ENCODE measurements at regions not wholly inside any gene's neighbourhood (a gene's known extent, or its start where the extent isn't known, plus 50 kb on each side); places are given as distances from the start of the nearest gene placed in this dataset.
"Not testable (repeated sequence)": the region's sequence is repeated elsewhere in the genome, so short reads cannot be mapped to it uniquely, and the experiment has no call there.

DNA sequence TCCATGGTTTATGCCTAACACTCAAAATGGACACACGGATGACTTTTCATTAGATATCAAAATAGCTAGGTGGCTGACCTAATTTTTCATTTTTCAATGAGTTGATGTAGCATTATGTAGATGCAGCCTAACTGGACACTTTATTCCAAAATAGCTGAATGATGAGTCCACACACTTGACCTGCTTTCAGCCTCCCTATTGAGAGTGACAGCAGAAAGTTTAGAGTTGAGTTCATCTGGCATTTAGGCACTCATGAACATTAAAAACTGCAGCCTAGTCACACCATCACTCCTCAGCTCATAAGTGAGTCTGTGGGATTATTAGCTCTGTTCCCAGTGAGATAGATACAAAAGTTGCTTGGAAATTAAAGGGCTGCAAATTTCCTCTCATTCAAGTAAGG lies 307.3 kb upstream of the PRKD1 start:
- Histone ChIP-seq H3K36me3 (ENCODE audit: control insufficient read depth, insufficient read depth, low read length) (no peaks in the 10 kb centered on the region), H3K27ac (ENCODE audit: low read length) (no peak overlapping the region), H3K9me3 (replicated peaks; ENCODE audit: control insufficient read depth, low read depth, low read length) (no peaks in the 10 kb centered on the region), H3K27me3 (ENCODE audit: control insufficient read depth, insufficient read depth, low read length) (no peaks in the 10 kb centered on the region), H3K4me1 (ENCODE audit: control insufficient read depth, insufficient read depth, low read length) (no peaks in the 10 kb centered on the region), H3K4me3 (ENCODE audit: low read length) (no peak overlapping the region)
- WGBS (ENCODE audit: insufficient coverage) = no CpG with 5 or more reads among the region's 1 CpG
- DNase-seq = no peak

DNA sequence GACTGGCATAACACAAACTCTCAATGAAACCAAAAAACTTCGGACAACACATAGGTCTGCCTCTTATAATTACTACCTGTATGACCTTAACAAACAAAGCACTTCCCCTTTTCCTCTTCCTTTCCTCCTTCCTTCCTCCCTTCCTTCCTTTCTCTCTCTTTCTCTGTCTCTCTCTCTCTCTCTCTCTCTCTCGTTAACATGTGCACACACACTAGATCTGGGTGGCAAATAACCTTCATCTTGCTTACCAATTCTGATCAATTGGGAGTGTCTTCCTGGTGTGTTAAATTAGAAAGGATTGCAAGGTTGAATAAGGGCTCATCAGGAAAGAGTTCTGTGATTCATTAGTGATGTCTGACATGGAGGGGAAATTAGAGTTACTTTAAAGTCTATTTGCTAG lies 307.8 kb upstream of the PRKD1 start:
- H3K9me3 ChIP-seq (replicated peaks; ENCODE audit: control insufficient read depth, low read depth, low read length) = no peaks in the 10 kb centered on the region
- WGBS (ENCODE audit: insufficient coverage) = 86% methylated on average over 1 of the region's 2 CpGs

DNA sequence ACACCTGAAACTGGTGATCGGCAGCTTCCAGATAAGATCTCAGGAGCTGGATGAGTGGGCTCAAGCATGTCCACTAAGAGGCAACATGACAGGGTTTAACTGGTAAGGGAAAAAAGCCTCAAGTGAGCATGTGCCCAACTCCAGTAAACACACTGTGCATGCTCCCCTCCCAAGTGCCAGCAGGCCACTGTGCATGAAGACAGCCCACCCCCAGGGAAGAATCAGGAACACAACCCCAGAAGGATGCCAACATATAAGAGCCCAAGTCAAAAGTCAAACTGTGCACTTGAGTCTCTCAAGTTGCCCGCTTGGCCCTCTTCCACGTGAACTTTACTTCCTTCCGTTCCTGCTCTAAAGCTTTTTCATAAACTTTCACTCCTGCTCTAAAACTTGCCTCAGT lies 311.3 kb upstream of the PRKD1 start:
- Histone ChIP-seq H3K27ac (ENCODE audit: low read length) (no peak overlapping the region), H3K27me3 (ENCODE audit: control insufficient read depth, insufficient read depth, low read length) (no peaks in the 10 kb centered on the region), H3K4me3 (ENCODE audit: low read length) (no peak overlapping the region), H3K9me3 (replicated peaks; ENCODE audit: control insufficient read depth, low read depth, low read length) (no peaks in the 10 kb centered on the region), H3K4me1 (ENCODE audit: control insufficient read depth, insufficient read depth, low read length) (no peaks in the 10 kb centered on the region), H3K36me3 (ENCODE audit: control insufficient read depth, insufficient read depth, low read length) (no peaks in the 10 kb centered on the region)
- WGBS (ENCODE audit: insufficient coverage) = 84% methylated on average over 3 of the region's 4 CpGs
- no peak for DNase-seq

More for the DNA sequence above, 307.8 kb upstream of the PRKD1 start:
- DNase-seq = no peak
- Histone ChIP-seq H3K27ac (ENCODE audit: low read length) (no peak overlapping the region), H3K4me3 (ENCODE audit: low read length) (no peak overlapping the region), H3K36me3 (ENCODE audit: control insufficient read depth, insufficient read depth, low read length) (no peaks in the 10 kb centered on the region), H3K27me3 (ENCODE audit: control insufficient read depth, insufficient read depth, low read length) (no peaks in the 10 kb centered on the region), H3K4me1 (ENCODE audit: control insufficient read depth, insufficient read depth, low read length) (no peaks in the 10 kb centered on the region)

DNA sequence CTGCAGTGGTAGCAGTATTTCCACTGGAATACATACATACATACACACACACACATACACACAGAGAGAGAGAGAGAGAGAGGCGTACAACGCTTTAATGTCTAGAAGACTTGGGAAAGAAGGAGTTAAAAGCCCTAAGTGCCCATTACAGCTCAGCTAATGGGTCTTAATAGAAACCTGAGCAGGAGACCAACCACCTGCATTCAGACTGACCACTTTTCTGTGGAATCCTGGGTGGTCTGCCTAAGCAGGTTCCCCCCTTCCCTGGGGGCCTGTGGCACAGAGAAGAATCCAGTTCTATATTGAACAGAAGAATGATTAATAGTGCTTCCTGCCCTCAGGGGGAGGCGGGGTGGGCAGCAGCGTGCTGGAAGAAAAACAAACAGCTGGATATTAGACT lies 312.4 kb upstream of the PRKD1 start:
- Histone ChIP-seq H3K9me3 (replicated peaks; ENCODE audit: control insufficient read depth, low read depth, low read length) (no peaks in the 10 kb centered on the region), H3K4me3 (ENCODE audit: low read length) (no peak overlapping the region), H3K27ac (ENCODE audit: low read length) (no peak overlapping the region), H3K4me1 (ENCODE audit: control insufficient read depth, insufficient read depth, low read length) (no peaks in the 10 kb centered on the region), H3K36me3 (ENCODE audit: control insufficient read depth, insufficient read depth, low read length) (no peaks in the 10 kb centered on the region), H3K27me3 (ENCODE audit: control insufficient read depth, insufficient read depth, low read length) (no peaks in the 10 kb centered on the region)
- DNase-seq = no peak
- WGBS (ENCODE audit: insufficient coverage) = no CpG with 5 or more reads among the region's 4 CpGs

DNA sequence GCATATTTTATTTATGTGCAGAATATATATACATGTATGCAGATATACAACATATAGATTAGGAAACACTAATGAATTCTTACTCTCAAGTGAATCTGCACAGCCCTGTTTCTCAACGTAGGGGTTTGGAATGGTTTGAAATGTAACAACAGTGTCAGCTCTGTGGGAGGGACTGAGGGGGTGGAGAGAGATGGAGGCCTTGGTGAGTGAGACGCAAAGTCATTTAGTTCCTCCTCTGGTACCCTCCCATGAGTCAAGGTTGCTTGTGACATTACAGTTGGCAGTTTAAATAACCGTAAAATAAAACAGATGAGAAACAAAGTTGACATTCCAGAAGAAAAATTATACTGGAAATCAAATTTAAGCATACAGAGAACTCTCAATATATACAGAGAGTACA lies 313.0 kb upstream of the PRKD1 start:
- Histone ChIP-seq H3K4me3 (ENCODE audit: low read length) (no peak overlapping the region), H3K27me3 (ENCODE audit: control insufficient read depth, insufficient read depth, low read length) (no peaks in the 10 kb centered on the region), H3K9me3 (replicated peaks; ENCODE audit: control insufficient read depth, low read depth, low read length) (no peaks in the 10 kb centered on the region), H3K27ac (ENCODE audit: low read length) (no peak overlapping the region), H3K36me3 (ENCODE audit: control insufficient read depth, insufficient read depth, low read length) (no peaks in the 10 kb centered on the region), H3K4me1 (ENCODE audit: control insufficient read depth, insufficient read depth, low read length) (no peaks in the 10 kb centered on the region)
- no CpG with 5 or more reads among the region's 3 CpGs for WGBS (ENCODE audit: insufficient coverage)
- DNase-seq = no peak

DNA sequence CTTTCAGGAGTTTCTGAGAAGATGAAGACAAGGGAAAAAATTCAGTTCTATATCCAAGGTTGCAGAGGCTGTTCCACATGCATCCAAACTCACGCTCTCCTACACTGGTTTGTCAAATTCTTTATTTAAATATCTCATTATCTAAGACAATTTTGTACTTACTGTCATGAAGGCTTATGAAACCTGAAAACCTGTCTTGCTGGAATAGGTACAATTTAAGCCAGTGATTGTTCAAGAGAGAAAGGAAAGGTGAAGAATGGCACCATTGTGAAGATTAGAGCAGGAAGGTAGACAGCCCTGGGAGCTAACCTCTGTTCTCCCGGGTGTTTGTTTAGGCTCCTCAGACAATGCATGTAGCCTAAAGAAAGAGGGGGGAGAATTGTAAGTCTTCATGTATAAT lies 315.1 kb upstream of the PRKD1 start:
- WGBS (ENCODE audit: insufficient coverage) = 100% methylated on average over 1 of the region's 2 CpGs
- Histone ChIP-seq H3K9me3 (replicated peaks; ENCODE audit: control insufficient read depth, low read depth, low read length) (no peaks in the 10 kb centered on the region), H3K4me3 (ENCODE audit: low read length) (no peak overlapping the region), H3K27me3 (ENCODE audit: control insufficient read depth, insufficient read depth, low read length) (no peaks in the 10 kb centered on the region), H3K36me3 (ENCODE audit: control insufficient read depth, insufficient read depth, low read length) (no peaks in the 10 kb centered on the region), H3K27ac (ENCODE audit: low read length) (no peak overlapping the region), H3K4me1 (ENCODE audit: control insufficient read depth, insufficient read depth, low read length) (no peaks in the 10 kb centered on the region)
- no peak for DNase-seq

DNA sequence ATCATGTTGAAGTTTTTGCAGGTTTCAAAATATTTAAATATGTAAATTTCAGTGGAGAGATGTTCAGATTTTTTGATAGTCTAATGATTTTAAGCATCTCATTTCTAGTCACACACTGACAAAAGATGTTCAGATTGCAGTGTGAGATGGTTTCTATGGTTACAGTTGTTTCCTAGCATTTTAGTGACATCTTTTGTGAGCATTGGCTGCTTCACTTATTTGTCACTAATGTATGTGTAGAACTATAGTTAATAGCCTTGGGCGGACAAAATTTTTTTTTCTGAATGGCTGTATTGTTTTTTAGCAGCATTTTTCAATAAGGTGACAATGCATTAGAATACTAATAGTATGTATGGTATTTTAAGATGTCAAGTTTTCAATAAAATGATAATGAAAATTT lies 315.6 kb upstream of the PRKD1 start:
- Histone ChIP-seq H3K4me3 (ENCODE audit: low read length) (no peak overlapping the region), H3K9me3 (replicated peaks; ENCODE audit: control insufficient read depth, low read depth, low read length) (no peaks in the 10 kb centered on the region), H3K27ac (ENCODE audit: low read length) (no peak overlapping the region), H3K27me3 (ENCODE audit: control insufficient read depth, insufficient read depth, low read length) (no peaks in the 10 kb centered on the region), H3K36me3 (ENCODE audit: control insufficient read depth, insufficient read depth, low read length) (no peaks in the 10 kb centered on the region), H3K4me1 (ENCODE audit: control insufficient read depth, insufficient read depth, low read length) (no peaks in the 10 kb centered on the region)
- DNase-seq = no peak
- no CpG with 5 or more reads among the region's 1 CpG for WGBS (ENCODE audit: insufficient coverage)

DNA sequence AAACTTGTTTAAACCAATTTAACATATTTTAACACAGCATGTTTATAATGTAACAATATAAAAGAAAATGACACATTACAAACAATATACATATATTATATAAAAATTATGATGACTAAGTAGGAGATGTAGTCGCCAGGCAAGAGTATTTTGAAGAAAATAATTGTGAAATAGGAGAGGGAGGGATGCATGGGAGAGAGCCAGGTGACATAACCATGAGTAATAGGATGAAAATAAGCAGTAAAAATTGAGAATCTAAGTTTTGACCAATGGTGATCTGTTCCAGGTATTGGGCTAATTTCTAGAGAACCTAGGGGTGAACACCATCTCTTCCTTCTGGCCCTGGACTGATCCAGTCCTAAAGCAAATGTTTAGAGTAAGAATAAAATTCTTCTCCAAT lies 315.2 kb upstream of the G2E3 start:
- DNase-seq = no peak
- 0% methylated on average over 1 of the region's 1 CpG for whole genome bisulfite sequencing (ENCODE audit: insufficient coverage)

DNA sequence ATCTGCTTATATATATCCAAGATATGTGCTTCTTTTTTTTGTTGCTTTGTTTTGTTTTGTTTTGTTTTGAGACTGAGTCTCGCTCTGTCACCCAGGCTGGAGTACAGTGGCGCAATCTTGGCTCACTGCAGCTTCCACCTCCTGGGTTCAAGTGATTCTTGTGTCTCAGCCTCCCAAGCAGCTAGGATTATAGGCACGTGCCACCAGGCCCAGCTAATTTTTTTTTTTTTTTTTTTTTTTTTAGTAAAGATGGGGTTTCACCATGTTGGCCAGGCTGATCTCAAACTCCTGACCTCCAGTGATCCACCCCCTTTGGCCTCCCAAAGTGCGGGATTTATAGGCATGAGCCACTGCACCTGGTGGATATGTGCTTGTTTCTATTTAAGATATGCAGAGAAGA lies 314.6 kb upstream of the G2E3 start:
- H3K36me3 ChIP-seq (ENCODE audit: control insufficient read depth, insufficient read depth, low read length); H3K4me3 ChIP-seq (ENCODE audit: low read length); H3K27me3 ChIP-seq (ENCODE audit: control insufficient read depth, insufficient read depth, low read length); H3K9me3 ChIP-seq (replicated peaks; ENCODE audit: control insufficient read depth, low read depth, low read length); H3K4me1 ChIP-seq (ENCODE audit: control insufficient read depth, insufficient read depth, low read length); H3K27ac ChIP-seq (ENCODE audit: low read length); DNase-seq: not testable (repeated sequence)
- WGBS (ENCODE audit: insufficient coverage) = 94% methylated on average over 2 of the region's 4 CpGs

More for the DNA sequence above, 315.2 kb upstream of the G2E3 start:
- no peaks in the 10 kb centered on the region for H3K27me3 ChIP-seq (ENCODE audit: control insufficient read depth, insufficient read depth, low read length)
- no peaks in the 10 kb centered on the region for H3K9me3 ChIP-seq (replicated peaks; ENCODE audit: control insufficient read depth, low read depth, low read length)
- H3K4me1 ChIP-seq (ENCODE audit: control insufficient read depth, insufficient read depth, low read length) = no peaks in the 10 kb centered on the region
- no peaks in the 10 kb centered on the region for H3K36me3 ChIP-seq (ENCODE audit: control insufficient read depth, insufficient read depth, low read length)
- H3K4me3 ChIP-seq (ENCODE audit: low read length) = no peak overlapping the region
- no peak overlapping the region for H3K27ac ChIP-seq (ENCODE audit: low read length)

DNA sequence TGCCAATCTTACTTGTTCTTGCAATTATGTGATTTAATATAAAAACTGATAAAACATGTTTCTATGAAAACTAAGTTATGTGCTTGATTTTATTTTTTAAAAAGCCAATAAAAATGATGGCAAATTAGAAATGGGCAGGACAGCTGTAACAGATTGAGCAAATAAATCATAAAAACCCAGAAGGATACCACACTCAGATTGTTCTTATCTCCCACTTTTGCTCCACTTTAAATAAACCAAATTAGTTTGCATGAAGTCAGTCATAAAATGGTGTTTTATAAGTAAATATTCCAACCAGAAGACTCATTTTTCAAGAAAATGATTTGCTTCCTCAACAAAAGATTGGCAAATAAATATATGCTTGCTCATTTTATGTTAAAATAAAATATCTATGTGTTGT lies 307.9 kb upstream of the G2E3 start:
- Histone ChIP-seq H3K27ac (ENCODE audit: low read length) (no peak overlapping the region), H3K9me3 (replicated peaks; ENCODE audit: control insufficient read depth, low read depth, low read length) (no peaks in the 10 kb centered on the region), H3K36me3 (ENCODE audit: control insufficient read depth, insufficient read depth, low read length) (no peaks in the 10 kb centered on the region), H3K4me3 (ENCODE audit: low read length) (no peak overlapping the region), H3K4me1 (ENCODE audit: control insufficient read depth, insufficient read depth, low read length) (no peaks in the 10 kb centered on the region), H3K27me3 (ENCODE audit: control insufficient read depth, insufficient read depth, low read length) (no peaks in the 10 kb centered on the region)
- DNase-seq = no peak

DNA sequence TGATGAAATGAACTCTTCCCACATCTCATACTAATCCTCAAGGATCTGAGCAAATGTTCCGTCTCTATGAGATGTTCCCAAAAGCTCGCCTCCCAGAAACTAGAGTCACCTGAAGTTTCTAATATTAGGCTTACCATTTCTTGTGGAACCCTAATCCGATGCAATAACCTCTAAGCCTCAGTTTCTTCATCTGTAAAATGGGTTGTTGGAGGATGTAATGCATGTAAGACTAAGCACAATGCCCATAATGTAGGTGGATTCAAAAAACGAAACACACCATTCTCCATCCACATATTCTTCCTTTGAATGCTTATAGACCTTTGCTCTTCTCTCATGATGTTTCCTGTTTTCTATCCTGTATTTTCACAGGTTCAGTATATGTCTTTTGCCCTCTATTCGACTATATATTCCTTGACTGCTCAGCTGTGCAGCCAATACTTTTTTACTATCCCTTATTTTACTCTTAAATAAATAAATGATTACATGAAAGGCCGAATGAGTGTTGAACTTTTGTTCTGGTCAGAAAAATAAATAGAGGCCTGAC lies 307.3 kb upstream of the G2E3 start:
- H3K27ac ChIP-seq (ENCODE audit: low read length) = no peak overlapping the region
- no CpG with 5 or more reads among the region's 6 CpGs for WGBS (ENCODE audit: insufficient coverage)
- no peak for DNase-seq
- no peaks in the 10 kb centered on the region for H3K36me3 ChIP-seq (ENCODE audit: control insufficient read depth, insufficient read depth, low read length)
- no peaks in the 10 kb centered on the region for H3K9me3 ChIP-seq (replicated peaks; ENCODE audit: control insufficient read depth, low read depth, low read length)
- no peak overlapping the region for H3K4me3 ChIP-seq (ENCODE audit: low read length)
- no peaks in the 10 kb centered on the region for H3K4me1 ChIP-seq (ENCODE audit: control insufficient read depth, insufficient read depth, low read length)
- no peaks in the 10 kb centered on the region for H3K27me3 ChIP-seq (ENCODE audit: control insufficient read depth, insufficient read depth, low read length)

Measured in muscle of leg (tissue), 3 donors.